Smooth muscle cell (in vitro differentiated cells): ENCODE measurements at regions not wholly inside any gene's neighbourhood (a gene's known extent, or its start where the extent isn't known, plus 50 kb on each side); places are given as distances from the start of the nearest gene placed in this dataset.
A peak's percentile ranks its signal among the peaks of the same experiment; 100 is the strongest.

ENCODE experiments used
- DNase-seq: peaks from one replicate; lab custom pipeline; 2025; ENCODE audit not compliant: unreplicated experiment; lab: John Stamatoyannopoulos, UW
- H2AFZ ChIP-seq: fragments of 200-600 bp; sonication (generic); 2 replicates; pipeline ENCODE4 v1.6.0; 2016; ENCODE audit warnings: antibody characterized with exemption, low read depth, mild to moderate bottlenecking
- H3F3A ChIP-seq: fragments of 200-600 bp; sonication (generic); 2 replicates; pipeline ENCODE4 v1.6.0; 2017; ENCODE audit warnings: antibody characterized with exemption, low read depth
- H3K27ac ChIP-seq: fragments of 200-600 bp; sonication (generic); 2 replicates; pipeline ENCODE4 v1.5.1; 2016; ENCODE audit warnings: low read depth, mild to moderate bottlenecking
- H3K27me3 ChIP-seq: fragments of 200-600 bp; sonication (generic); 2 replicates; pipeline ENCODE4 v1.6.1; 2016; ENCODE audit warnings: low read depth, mild to moderate bottlenecking
- H3K36me3 ChIP-seq: fragments of 200-600 bp; sonication (generic); 2 replicates; pipeline ENCODE4 v1.5.1; 2016; ENCODE audit warnings: low read depth
- H3K4me1 ChIP-seq: fragments of 200-600 bp; sonication (generic); 2 replicates; pipeline ENCODE4 v1.5.1; 2016; ENCODE audit warnings: low read depth
- H3K4me2 ChIP-seq: fragments of 200-600 bp; sonication (generic); 2 replicates; pipeline ENCODE4 v1.6.0; 2016; ENCODE audit warnings: mild to moderate bottlenecking
- H3K4me3 ChIP-seq: fragments of 200-600 bp; sonication (generic); 2 replicates; pipeline ENCODE4 v1.5.1; 2016; ENCODE audit warnings: mild to moderate bottlenecking
- H3K79me2 ChIP-seq: fragments of 200-600 bp; sonication (generic); 2 replicates; pipeline ENCODE4 v1.6.0; 2016; ENCODE audit warnings: low read depth, mild to moderate bottlenecking
- H3K9ac ChIP-seq: fragments of 200-600 bp; sonication (generic); 2 replicates; pipeline ENCODE4 v1.6.0; 2016; ENCODE audit warnings: low read depth
- H3K9me3 ChIP-seq: fragments of 200-600 bp; sonication (generic); replicated peaks from 2 replicates; pipeline ENCODE4 v1.5.1; 2016; ENCODE audit warnings: low read depth
- H4K20me1 ChIP-seq: fragments of 200-600 bp; sonication (generic); 2 replicates; pipeline ENCODE4 v1.6.0; 2016; ENCODE audit warnings: low read depth
- WGBS: methylation state at CpG from one replicate; pipeline ENCODE4 v1.1.7; 2016; ENCODE audit warnings: low lambda C conversion rate; 5-methylcytosine and 5-hydroxymethylcytosine counted together
- TF ChIP-seq, protein P1 (sequence below): fragments of 200-600 bp; sonication (generic); IDR thresholded peaks from 2 replicates; pipeline ENCODE4 v1.5.1; 2017; ENCODE audit warnings: borderline replicate concordance, mild to moderate bottlenecking, antibody characterized with exemption; ENCODE audit not compliant: insufficient read depth, poor library complexity, severe bottlenecking

DNA sequence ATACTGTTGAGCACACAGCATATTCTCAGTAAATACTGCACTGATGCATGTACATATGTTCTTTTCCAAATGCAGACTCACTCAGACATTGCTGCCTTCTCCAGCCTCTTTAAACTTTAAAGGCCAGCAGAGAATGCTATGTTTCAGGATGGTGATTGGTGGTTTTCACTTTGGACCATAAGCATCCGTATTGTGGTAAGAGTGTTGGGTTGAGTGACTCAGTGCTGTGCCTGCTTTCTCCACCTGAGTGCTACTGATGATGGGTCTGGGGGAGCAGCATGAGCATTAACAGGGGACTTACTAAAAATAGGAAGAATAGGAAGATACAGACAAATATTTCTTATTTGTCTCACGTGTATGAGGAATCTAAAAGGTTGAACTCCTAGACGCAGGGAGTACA, 56.3 kb upstream of the ZNF92 start:
- Histone ChIP-seq H3K4me3 (no peak overlapping the region), H3K27ac (no peak overlapping the region), H3K36me3 (no peaks in the 10 kb centered on the region), H4K20me1 (no peaks in the 10 kb centered on the region), H3K9ac (no peak overlapping the region), H3K4me1 (no peaks in the 10 kb centered on the region), H3K79me2 (no peaks in the 10 kb centered on the region), H2AFZ (no peak overlapping the region), H3K9me3 (no peaks in the 10 kb centered on the region), H3K27me3 (no peaks in the 10 kb centered on the region), H3K4me2 (no peak overlapping the region), H3F3A (no peaks in the 10 kb centered on the region)
- DNase-seq: no peak
- 97% methylated on average over 3 of the region's 3 CpGs for WGBS
- TF ChIP-seq, protein P1, sequence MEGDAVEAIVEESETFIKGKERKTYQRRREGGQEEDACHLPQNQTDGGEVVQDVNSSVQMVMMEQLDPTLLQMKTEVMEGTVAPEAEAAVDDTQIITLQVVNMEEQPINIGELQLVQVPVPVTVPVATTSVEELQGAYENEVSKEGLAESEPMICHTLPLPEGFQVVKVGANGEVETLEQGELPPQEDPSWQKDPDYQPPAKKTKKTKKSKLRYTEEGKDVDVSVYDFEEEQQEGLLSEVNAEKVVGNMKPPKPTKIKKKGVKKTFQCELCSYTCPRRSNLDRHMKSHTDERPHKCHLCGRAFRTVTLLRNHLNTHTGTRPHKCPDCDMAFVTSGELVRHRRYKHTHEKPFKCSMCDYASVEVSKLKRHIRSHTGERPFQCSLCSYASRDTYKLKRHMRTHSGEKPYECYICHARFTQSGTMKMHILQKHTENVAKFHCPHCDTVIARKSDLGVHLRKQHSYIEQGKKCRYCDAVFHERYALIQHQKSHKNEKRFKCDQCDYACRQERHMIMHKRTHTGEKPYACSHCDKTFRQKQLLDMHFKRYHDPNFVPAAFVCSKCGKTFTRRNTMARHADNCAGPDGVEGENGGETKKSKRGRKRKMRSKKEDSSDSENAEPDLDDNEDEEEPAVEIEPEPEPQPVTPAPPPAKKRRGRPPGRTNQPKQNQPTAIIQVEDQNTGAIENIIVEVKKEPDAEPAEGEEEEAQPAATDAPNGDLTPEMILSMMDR: no peak

DNA sequence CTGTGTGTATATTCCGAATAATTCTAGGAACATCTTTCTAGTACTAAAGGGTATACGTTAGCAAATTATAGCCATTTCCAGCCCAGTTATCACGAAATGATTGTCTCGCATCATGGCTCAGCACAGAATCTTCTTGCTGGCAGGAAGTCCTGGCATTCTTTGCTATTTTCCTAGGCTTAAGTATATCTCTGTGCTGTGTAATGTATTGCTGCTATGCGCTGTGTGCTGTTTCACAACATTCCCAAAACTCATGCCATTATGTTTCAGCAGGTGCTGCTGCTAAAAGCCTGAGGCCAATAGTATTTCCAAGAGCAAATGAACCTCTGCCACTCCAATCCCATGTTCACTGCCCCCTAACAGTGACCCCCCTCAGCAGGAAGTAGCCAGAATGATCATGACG, 62.9 kb upstream of the ZNF92 start:
- H3K27ac ChIP-seq: no peak overlapping the region
- WGBS: 89% methylated on average over 6 of the region's 6 CpGs
- no peaks in the 10 kb centered on the region for H3K27me3 ChIP-seq
- no peaks in the 10 kb centered on the region for H3K4me1 ChIP-seq
- H3K79me2 ChIP-seq: no peaks in the 10 kb centered on the region
- H3K36me3 ChIP-seq: no peaks in the 10 kb centered on the region
- DNase-seq: no peak
- H3K9ac ChIP-seq: no peak overlapping the region
- no peaks in the 10 kb centered on the region for H3K9me3 ChIP-seq
- TF ChIP-seq, protein P1: no peak
- H3K4me2 ChIP-seq: no peak overlapping the region
- no peaks in the 10 kb centered on the region for H3F3A ChIP-seq
- H4K20me1 ChIP-seq: no peaks in the 10 kb centered on the region
- no peak overlapping the region for H3K4me3 ChIP-seq
- H2AFZ ChIP-seq: no peak overlapping the region

DNA sequence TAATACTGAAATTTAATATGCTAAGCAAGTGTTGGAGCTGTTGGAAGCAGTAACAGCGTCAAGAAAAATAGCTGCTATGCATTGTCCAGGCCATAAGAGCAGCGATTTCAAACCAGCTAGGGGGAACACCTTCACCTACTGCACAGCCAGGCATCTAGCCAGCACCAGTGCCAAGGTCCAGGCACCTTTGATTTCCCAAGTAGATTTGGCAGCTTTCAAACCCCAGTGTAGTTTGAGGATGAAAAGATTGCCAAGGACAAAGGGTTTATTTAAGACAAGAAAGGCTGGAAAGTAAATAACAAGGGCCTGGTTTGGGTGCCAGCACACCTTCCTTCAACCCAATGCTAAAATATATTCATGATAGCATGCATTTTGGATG, 65.4 kb upstream of the ZNF92 start:
- peaks cover 6% of the 10 kb centered on the region for H3K4me1 ChIP-seq
- H3K36me3 ChIP-seq: no peaks in the 10 kb centered on the region
- no peak for DNase-seq
- H3K9ac ChIP-seq: no peak overlapping the region
- no peaks in the 10 kb centered on the region for H3K27me3 ChIP-seq
- no peaks in the 10 kb centered on the region for H4K20me1 ChIP-seq
- TF ChIP-seq, protein P1: no peak
- H3K9me3 ChIP-seq: no peaks in the 10 kb centered on the region
- WGBS: 75% methylated on average over 2 of the region's 2 CpGs
- no peaks in the 10 kb centered on the region for H3K79me2 ChIP-seq
- H3F3A ChIP-seq: no peaks in the 10 kb centered on the region
- no peak overlapping the region for H2AFZ ChIP-seq
- no peak overlapping the region for H3K4me2 ChIP-seq
- H3K4me3 ChIP-seq: no peak overlapping the region
- no peak overlapping the region for H3K27ac ChIP-seq

DNA sequence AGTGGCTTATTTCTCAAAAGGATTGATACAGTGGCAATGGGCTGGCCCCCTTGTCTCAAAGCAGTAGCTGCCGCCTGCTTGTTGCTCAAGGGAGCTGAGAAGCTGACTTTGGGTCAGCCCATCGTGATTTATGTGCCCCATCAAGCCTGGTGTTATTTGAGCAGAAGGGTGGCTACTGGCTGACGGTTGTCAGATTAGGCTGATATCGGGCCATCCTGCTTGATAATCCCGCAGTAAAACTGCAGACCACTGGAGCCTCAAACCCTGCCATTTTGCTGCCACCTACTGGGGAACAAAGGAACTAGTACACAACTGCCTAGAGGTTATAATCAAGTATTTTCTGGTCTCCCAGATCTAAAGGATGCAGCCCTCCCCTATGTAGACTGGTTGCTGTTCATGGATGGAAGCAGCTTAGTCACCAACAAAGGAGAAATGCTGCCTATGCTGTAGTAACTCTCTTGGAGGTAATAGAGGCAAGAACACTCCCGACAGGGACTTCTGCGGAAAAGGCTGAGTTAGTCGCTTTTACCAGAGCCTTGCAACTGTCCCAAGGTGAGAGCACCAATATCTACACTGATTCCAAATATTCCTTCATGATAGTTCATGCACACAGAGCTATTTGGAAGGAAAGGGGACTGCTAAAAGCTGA, 65.9 kb upstream of the ZNF92 start:
- Histone ChIP-seq H3K27ac (no peak overlapping the region), H3F3A (no peaks in the 10 kb centered on the region), H4K20me1 (no peaks in the 10 kb centered on the region), H3K9me3 (no peaks in the 10 kb centered on the region), H3K9ac (no peak overlapping the region), H3K27me3 (no peaks in the 10 kb centered on the region), H3K4me1 (peaks cover 6% of the 10 kb centered on the region), H3K4me2 (peak overlapping the region; percentile 50), H2AFZ (no peak overlapping the region), H3K79me2 (no peaks in the 10 kb centered on the region), H3K4me3 (no peak overlapping the region), H3K36me3 (no peaks in the 10 kb centered on the region)
- WGBS: 44% methylated on average over 8 of the region's 8 CpGs
- DNase-seq: peak; percentile 10
- TF ChIP-seq, protein P1: peak; percentile 84
